ENCODE measurements at regions not wholly inside any gene's neighbourhood (a gene's known extent, or its start where the extent isn't known, plus 50 kb on each side); places are given as distances from the start of the nearest gene placed in this dataset.

DNA sequence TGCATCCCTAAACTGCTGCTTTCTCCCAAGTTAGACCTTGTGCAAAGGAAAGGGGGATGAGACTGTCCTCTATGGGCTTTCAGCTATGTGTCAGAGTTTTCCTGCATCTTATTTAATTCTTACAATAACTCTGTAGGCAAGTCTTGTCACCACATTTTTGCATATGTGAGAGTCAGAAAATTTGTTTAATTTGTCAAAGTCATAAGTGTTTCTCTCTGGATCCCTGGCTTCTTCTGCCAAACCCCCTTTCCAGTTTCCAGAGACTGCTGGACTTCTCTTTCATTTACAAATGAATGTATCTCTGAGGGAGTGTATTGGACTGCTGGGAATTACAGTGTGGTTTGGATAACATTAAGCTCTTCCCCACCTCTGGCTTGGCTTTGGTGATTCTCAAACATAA is 877.6 kb upstream of the SEL1L start:
- no peaks in the 10 kb centered on the region for H3K36me3 Mint-ChIP-seq (ENCODE audit: low read depth)
- no peak overlapping the region for H3K27ac Mint-ChIP-seq
- intact Hi-C loops (cut with micrococcal nuclease), result no loop called here

DNA sequence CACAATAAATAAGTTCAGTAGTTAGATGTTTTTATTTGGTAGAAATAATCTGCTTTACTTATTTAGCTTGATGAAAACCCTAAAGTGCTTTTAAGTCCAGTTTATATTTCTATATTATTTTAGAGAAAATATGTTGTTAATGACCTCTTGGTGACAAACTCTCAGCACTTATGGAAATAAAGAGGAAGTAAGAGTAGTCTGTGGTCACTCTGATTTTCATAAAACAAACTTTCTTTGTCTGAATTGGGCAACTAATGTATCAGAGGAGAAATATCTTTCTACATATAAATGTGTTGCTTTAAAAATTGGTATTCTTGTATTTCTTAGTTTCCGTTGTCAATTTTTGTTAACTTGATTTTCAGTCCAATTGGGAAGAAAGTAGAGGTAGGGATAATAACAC is 878.9 kb upstream of the SEL1L start:
- intact Hi-C loops (cut with micrococcal nuclease), result no loop called here
- H3K9me3 Mint-ChIP-seq, result peaks cover 11% of the 10 kb centered on the region

More for the DNA sequence above, 877.6 kb upstream of the SEL1L start:
- DNase-seq, result no peak
- no peaks in the 10 kb centered on the region for H3K4me1 Mint-ChIP-seq
- H3K4me3 Mint-ChIP-seq, result no peak overlapping the region
- no peaks in the 10 kb centered on the region for H3K27me3 Mint-ChIP-seq
- H3K9me3 Mint-ChIP-seq, result peaks cover 4% of the 10 kb centered on the region

GRCh38 chr14:82414853-82415539 is 881.3 kb upstream of the SEL1L start:
- no peak for DNase-seq
- no peak overlapping the region for H3K27ac Mint-ChIP-seq
- no peaks in the 10 kb centered on the region for H3K4me1 Mint-ChIP-seq
- intact Hi-C loops (cut with micrococcal nuclease), result no loop called here
- no peak overlapping the region for H3K4me3 Mint-ChIP-seq
- no peaks in the 10 kb centered on the region for H3K36me3 Mint-ChIP-seq (ENCODE audit: low read depth)
- no peaks in the 10 kb centered on the region for H3K27me3 Mint-ChIP-seq
- peaks cover 20% of the 10 kb centered on the region for H3K9me3 Mint-ChIP-seq

More for the DNA sequence above, 878.9 kb upstream of the SEL1L start:
- DNase-seq, result no peak
- H3K27me3 Mint-ChIP-seq, result no peaks in the 10 kb centered on the region
- no peak overlapping the region for H3K27ac Mint-ChIP-seq
- no peak overlapping the region for H3K4me3 Mint-ChIP-seq
- no peaks in the 10 kb centered on the region for H3K36me3 Mint-ChIP-seq (ENCODE audit: low read depth)
- H3K4me1 Mint-ChIP-seq, result no peaks in the 10 kb centered on the region

DNA sequence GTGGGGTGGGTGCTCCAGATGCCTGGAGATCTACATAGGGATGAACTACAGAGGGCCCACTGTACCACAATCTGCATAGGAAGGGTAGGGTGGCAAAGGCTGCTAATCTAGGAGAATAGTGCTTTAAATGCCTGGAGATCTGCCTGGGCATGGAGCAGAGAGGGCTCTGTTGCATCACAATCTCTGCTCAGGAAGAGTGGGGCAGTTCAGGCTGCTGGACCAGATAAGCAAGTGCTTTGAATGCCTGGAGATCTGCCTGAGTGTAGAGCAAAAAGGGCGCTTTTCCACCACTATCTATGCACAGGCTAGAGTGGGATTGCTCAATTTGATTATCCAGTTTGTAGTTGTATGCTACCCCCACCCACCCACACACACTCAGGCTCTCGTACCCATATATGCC is 886.3 kb upstream of the SEL1L start:
- no peak overlapping the region for H3K27ac Mint-ChIP-seq
- no peak overlapping the region for H3K4me3 Mint-ChIP-seq
- intact Hi-C loops (cut with micrococcal nuclease), result no loop called here
- no peaks in the 10 kb centered on the region for H3K36me3 Mint-ChIP-seq (ENCODE audit: low read depth)
- no peak for DNase-seq
- no peaks in the 10 kb centered on the region for H3K27me3 Mint-ChIP-seq
- H3K9me3 Mint-ChIP-seq, result peaks cover 24% of the 10 kb centered on the region
- no peaks in the 10 kb centered on the region for H3K4me1 Mint-ChIP-seq

DNA sequence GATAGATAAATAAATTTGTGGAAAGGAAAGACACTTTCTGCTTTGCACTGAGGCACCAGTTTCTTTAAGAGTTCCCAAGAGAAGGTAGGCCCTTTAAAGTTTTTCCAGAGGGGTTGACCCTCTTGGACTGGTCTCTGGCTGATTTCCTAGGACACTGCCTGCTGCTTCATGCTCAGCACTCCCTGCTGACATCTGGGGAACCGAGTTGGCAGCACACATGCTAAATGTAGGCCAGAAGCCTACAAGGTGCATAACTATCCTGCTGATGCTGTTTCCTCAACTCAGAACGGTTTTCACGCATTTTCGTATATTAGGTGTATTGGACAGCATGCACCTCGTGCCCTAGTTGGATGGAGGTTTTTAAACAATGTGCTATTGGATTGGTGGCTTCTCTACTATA is 887.2 kb upstream of the SEL1L start:
- Mint-ChIP-seq H3K36me3 (ENCODE audit: low read depth) (no peaks in the 10 kb centered on the region), H3K27me3 (no peaks in the 10 kb centered on the region), H3K27ac (no peak overlapping the region), H3K4me3 (no peak overlapping the region), H3K4me1 (no peaks in the 10 kb centered on the region), H3K9me3 (peaks cover 24% of the 10 kb centered on the region)
- intact Hi-C loops (cut with micrococcal nuclease), result no loop called here
- no peak for DNase-seq

DNA sequence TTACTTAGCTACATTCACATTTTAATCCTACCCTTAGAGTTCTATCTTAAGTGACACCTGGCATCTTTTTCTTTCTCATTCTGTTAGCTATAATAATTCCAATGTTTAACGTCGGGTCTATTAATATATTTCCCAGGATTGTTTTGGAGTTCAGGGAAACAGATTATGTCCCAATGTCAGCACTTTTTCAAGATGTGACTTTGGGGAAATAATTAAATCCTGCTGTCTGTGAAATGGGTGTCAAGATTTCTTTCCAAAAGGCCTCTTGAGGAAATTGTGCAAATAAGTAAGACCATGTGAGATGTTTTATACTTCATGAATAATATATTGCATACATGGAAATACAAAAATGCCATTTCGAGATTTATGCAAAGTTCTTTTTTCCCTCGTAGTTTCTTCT is 887.6 kb upstream of the SEL1L start:
- intact Hi-C loops (cut with micrococcal nuclease), result no loop called here
- Mint-ChIP-seq H3K4me1 (no peaks in the 10 kb centered on the region), H3K36me3 (ENCODE audit: low read depth) (no peaks in the 10 kb centered on the region), H3K27ac (no peak overlapping the region), H3K9me3 (peaks cover 24% of the 10 kb centered on the region), H3K4me3 (no peak overlapping the region), H3K27me3 (no peaks in the 10 kb centered on the region)
- no peak for DNase-seq

GRCh38 chr14:82422230-82422629 is 888.6 kb upstream of the SEL1L start:
- Mint-ChIP-seq H3K4me3 (no peak overlapping the region), H3K27me3 (no peaks in the 10 kb centered on the region), H3K9me3 (peaks cover 19% of the 10 kb centered on the region), H3K4me1 (no peaks in the 10 kb centered on the region), H3K27ac (no peak overlapping the region), H3K36me3 (ENCODE audit: low read depth) (no peaks in the 10 kb centered on the region)
- intact Hi-C loops (cut with micrococcal nuclease), result no loop called here
- DNase-seq, result no peak

GRCh38 chr14:82425261-82425660 is 891.6 kb upstream of the SEL1L start:
- Mint-ChIP-seq H3K4me1 (no peaks in the 10 kb centered on the region), H3K36me3 (ENCODE audit: low read depth) (no peaks in the 10 kb centered on the region), H3K4me3 (no peak overlapping the region), H3K9me3 (peaks cover 8% of the 10 kb centered on the region), H3K27me3 (no peaks in the 10 kb centered on the region), H3K27ac (no peak overlapping the region)
- intact Hi-C loops (cut with micrococcal nuclease), result no loop called here
- DNase-seq, result no peak

DNA sequence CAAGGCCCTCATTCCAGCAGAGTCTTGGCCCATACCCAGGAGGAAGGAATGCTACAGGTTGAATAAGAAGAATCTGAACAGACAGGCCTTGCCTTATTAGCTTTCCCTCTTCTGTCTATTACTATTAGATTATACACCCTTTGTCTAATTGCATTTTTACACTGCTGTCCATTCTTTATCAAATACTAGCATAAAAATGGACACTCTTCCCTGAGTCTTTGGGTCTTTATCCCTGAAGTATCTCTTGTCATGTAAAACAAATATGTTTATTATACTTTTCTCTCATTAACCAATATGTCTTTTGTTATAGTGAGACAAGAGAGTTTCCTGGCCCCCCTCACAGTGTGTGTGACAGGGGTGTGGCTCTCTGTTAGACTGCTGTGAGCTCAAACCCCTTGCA is 897.4 kb upstream of the SEL1L start:
- Mint-ChIP-seq H3K27me3 (no peaks in the 10 kb centered on the region), H3K4me3 (no peak overlapping the region), H3K27ac (no peak overlapping the region), H3K36me3 (ENCODE audit: low read depth) (no peaks in the 10 kb centered on the region), H3K9me3 (peaks cover 2% of the 10 kb centered on the region), H3K4me1 (no peaks in the 10 kb centered on the region)
- DNase-seq, result no peak
- intact Hi-C loops (cut with micrococcal nuclease), result no loop called here

DNA sequence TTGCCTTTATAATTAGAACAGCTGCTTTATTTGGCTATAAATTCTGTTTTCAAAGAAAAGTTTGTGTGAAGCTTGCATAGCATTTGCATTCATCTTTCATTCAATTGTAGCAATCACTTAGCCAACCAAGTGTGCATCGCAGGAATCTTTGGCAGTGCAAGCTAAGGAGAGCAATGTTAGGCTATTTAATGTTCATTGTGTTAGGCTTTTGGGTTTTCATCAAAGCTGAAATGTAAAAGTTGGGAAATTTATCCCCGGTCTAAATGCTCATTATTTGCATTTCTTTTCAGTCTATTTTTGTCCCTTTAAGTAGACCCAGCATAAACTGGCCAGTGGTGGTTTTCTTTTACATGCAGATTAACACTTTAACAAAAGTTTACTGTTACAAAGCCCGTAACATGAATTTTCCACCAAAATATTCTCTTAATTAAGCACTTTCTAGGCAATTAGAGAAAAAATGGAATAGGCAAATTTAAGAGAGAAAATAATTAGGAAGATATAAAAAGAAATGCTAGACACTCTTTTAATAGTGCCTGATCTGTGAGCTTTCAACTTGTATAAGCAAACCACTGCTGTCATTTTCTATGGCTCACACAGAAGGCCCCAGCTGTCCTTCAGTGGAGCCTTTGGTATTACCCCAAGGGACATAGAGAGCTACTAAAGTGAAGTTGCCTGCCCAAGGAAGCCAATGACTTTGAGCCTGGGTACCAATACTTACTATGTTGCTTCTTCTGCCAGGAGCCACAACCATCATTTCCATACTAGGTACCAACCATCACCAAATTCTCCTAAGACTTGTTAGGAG is 898.9 kb upstream of the SEL1L start:
- Mint-ChIP-seq H3K4me1 (no peaks in the 10 kb centered on the region), H3K27ac (no peak overlapping the region), H3K9me3 (peaks cover 4% of the 10 kb centered on the region), H3K27me3 (no peaks in the 10 kb centered on the region), H3K36me3 (ENCODE audit: low read depth) (no peaks in the 10 kb centered on the region), H3K4me3 (no peak overlapping the region)
- no peak for DNase-seq
- intact Hi-C loops (cut with micrococcal nuclease), result no loop called here

DNA sequence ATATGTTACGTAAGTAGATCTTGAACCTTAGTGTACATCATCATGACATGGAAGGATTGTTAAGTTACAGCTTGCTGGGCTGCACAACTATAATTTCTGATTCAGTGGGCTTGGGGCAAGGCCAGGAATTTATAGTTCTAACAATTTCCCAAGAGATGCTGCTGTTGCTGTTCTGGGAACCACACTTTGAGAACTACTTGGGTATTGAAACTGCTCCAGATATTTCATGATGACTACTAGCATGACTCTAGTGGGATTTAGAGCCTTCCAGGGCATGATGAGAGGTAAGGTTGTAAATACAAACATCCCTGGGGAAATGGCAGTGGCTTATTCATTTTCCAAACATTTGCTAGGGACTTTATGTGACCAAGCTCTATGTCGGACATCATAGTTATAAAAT is 904.8 kb upstream of the SEL1L start:
- no peak for DNase-seq
- H3K36me3 Mint-ChIP-seq (ENCODE audit: low read depth), result no peaks in the 10 kb centered on the region
- intact Hi-C loops (cut with micrococcal nuclease), result no loop called here

GRCh38 chr14:82441270-82441669 is 907.6 kb upstream of the SEL1L start:
- H3K36me3 Mint-ChIP-seq (ENCODE audit: low read depth), result no peaks in the 10 kb centered on the region
- H3K27ac Mint-ChIP-seq, result no peak overlapping the region

More for the DNA sequence above, 904.8 kb upstream of the SEL1L start:
- Mint-ChIP-seq H3K4me1 (no peaks in the 10 kb centered on the region), H3K9me3 (peaks cover 4% of the 10 kb centered on the region), H3K27ac (no peak overlapping the region), H3K27me3 (no peaks in the 10 kb centered on the region), H3K4me3 (no peak overlapping the region)

GRCh38 chr14:82445810-82446570 is 912.3 kb upstream of the SEL1L start:
- H3K4me3 Mint-ChIP-seq, result no peak overlapping the region
- intact Hi-C loops (cut with micrococcal nuclease), result no loop called here
- no peaks in the 10 kb centered on the region for H3K4me1 Mint-ChIP-seq
- H3K9me3 Mint-ChIP-seq, result peaks cover 4% of the 10 kb centered on the region
- no peaks in the 10 kb centered on the region for H3K27me3 Mint-ChIP-seq
- no peak for DNase-seq
- no peak overlapping the region for H3K27ac Mint-ChIP-seq
- H3K36me3 Mint-ChIP-seq (ENCODE audit: low read depth), result no peaks in the 10 kb centered on the region

More at GRCh38 chr14:82441270-82441669, 907.6 kb upstream of the SEL1L start:
- no peak for DNase-seq
- Mint-ChIP-seq H3K4me1 (no peaks in the 10 kb centered on the region), H3K4me3 (no peak overlapping the region), H3K27me3 (no peaks in the 10 kb centered on the region), H3K9me3 (no peaks in the 10 kb centered on the region)
- intact Hi-C loops (cut with micrococcal nuclease), result no loop called here

DNA sequence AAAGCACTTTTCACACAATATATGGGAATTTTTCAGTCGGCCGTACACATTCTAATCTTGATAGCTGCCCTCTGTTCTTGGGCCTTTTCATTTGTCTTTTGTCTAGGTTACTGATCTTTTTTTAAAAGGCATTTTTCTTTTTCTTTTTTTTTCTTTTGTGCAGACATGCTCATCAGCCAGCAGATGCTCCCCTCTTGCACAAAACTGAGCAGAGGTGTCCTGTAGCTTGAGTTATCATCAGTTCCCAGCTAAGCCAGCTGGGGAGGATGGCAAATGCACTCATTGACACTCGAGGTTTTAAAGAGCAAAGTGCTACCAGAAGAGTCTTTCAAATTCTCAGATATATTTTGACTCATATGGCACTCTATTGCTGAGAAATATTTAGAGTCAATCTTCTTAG is 913.9 kb upstream of the SEL1L start:
- intact Hi-C loops (cut with micrococcal nuclease), result no loop called here
- no peak overlapping the region for H3K4me3 Mint-ChIP-seq
- no peak for DNase-seq
- no peaks in the 10 kb centered on the region for H3K4me1 Mint-ChIP-seq
- H3K27me3 Mint-ChIP-seq, result no peaks in the 10 kb centered on the region
- no peak overlapping the region for H3K27ac Mint-ChIP-seq
- H3K9me3 Mint-ChIP-seq, result peaks cover 4% of the 10 kb centered on the region
- H3K36me3 Mint-ChIP-seq (ENCODE audit: low read depth), result no peaks in the 10 kb centered on the region
